AG10803 (cell line): ENCODE measurements at regions not wholly inside any gene's neighbourhood (a gene's known extent, or its start where the extent isn't known, plus 50 kb on each side); places are given as distances from the start of the nearest gene placed in this dataset.

ENCODE experiments used
- DNase-seq: peaks from one replicate; pipeline ENCODE4 v3.0.0; 2010; ENCODE audit warnings: low read depth
- H3K4me3 ChIP-seq: 2 replicates; pipeline ENCODE4 v1.5.1; 2011; ENCODE audit warnings: mild to moderate bottlenecking, low read length, control low read depth
- TF ChIP-seq, protein P1 (sequence below): conservative IDR thresholded peaks from 2 replicates; pipeline ENCODE4 v1.5.1; 2011; ENCODE audit warnings: mild to moderate bottlenecking, low read length, control low read depth, inconsistent platforms

- TF ChIP-seq, protein P1, sequence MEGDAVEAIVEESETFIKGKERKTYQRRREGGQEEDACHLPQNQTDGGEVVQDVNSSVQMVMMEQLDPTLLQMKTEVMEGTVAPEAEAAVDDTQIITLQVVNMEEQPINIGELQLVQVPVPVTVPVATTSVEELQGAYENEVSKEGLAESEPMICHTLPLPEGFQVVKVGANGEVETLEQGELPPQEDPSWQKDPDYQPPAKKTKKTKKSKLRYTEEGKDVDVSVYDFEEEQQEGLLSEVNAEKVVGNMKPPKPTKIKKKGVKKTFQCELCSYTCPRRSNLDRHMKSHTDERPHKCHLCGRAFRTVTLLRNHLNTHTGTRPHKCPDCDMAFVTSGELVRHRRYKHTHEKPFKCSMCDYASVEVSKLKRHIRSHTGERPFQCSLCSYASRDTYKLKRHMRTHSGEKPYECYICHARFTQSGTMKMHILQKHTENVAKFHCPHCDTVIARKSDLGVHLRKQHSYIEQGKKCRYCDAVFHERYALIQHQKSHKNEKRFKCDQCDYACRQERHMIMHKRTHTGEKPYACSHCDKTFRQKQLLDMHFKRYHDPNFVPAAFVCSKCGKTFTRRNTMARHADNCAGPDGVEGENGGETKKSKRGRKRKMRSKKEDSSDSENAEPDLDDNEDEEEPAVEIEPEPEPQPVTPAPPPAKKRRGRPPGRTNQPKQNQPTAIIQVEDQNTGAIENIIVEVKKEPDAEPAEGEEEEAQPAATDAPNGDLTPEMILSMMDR: no peak
- H3K4me3 ChIP-seq: no peak overlapping the region
- no peak for DNase-seq
Measured at GRCh38 chr15:66651198-66651597, 50.8 kb upstream of the SMAD6 start.

- no peak for DNase-seq
- no peak overlapping the region for H3K4me3 ChIP-seq
- TF ChIP-seq, protein P1: no peak
Measured at GRCh38 chr15:66651913-66652642, 50.0 kb upstream of the SMAD6 start.
